Fibroblast of skin of right quadriceps (primary cell): ENCODE measurements at regions not wholly inside any gene's neighbourhood (a gene's known extent, or its start where the extent isn't known, plus 50 kb on each side); places are given as distances from the start of the nearest gene placed in this dataset.
A peak's percentile ranks its signal among the peaks of the same experiment; 100 is the strongest.
"Not testable (repeated sequence)": the region's sequence is repeated elsewhere in the genome, so short reads cannot be mapped to it uniquely, and the experiment has no call there.

ENCODE experiments used
- DNase-seq: peaks from one replicate; pipeline ENCODE4 v3.0.0-alpha.2; 2013

- DNase-seq, result peak; percentile 89
Observed at GRCh38 chr2:176999301-176999700, 213.3 kb upstream of the HNRNPA3 start.

- DNase-seq, result no peak
Observed at GRCh38 chr2:177000061-177000714, 212.4 kb upstream of the HNRNPA3 start.

GRCh38 chr2:177000715-177001072 is 211.9 kb upstream of the HNRNPA3 start:
- DNase-seq, result no peak

GRCh38 chr2:177001334-177001733 is 211.3 kb upstream of the HNRNPA3 start:
- DNase-seq, result no peak

- no peak for DNase-seq
Observed at GRCh38 chr2:177002983-177003382, 209.6 kb upstream of the HNRNPA3 start.

- not testable (repeated sequence) for DNase-seq
Observed at GRCh38 chr2:177007726-177008125, 204.9 kb upstream of the HNRNPA3 start.

- DNase-seq, result not testable (repeated sequence)
Observed at GRCh38 chr2:177008662-177009061, 203.9 kb upstream of the HNRNPA3 start.

GRCh38 chr2:177010146-177010545 is 202.4 kb upstream of the HNRNPA3 start:
- no peak for DNase-seq

GRCh38 chr2:177010861-177011260 is 201.7 kb upstream of the HNRNPA3 start:
- DNase-seq, result no peak

- no peak for DNase-seq
Observed at GRCh38 chr2:177014946-177015345, 197.6 kb upstream of the HNRNPA3 start.

- no peak for DNase-seq
Observed at GRCh38 chr2:177015356-177015923, 197.2 kb upstream of the HNRNPA3 start.

GRCh38 chr2:177020524-177021119 is 192.0 kb upstream of the HNRNPA3 start:
- no peak for DNase-seq

GRCh38 chr2:177021706-177022343 is 190.8 kb upstream of the HNRNPA3 start:
- DNase-seq, result no peak

- no peak for DNase-seq
Observed at GRCh38 chr2:177024765-177025164, 187.8 kb upstream of the HNRNPA3 start.

- DNase-seq, result no peak
Observed at GRCh38 chr2:177026253-177026652, 186.3 kb upstream of the HNRNPA3 start.

GRCh38 chr2:177026956-177027355 is 185.6 kb upstream of the HNRNPA3 start:
- DNase-seq, result no peak

GRCh38 chr2:177028296-177028695 is 184.3 kb upstream of the HNRNPA3 start:
- DNase-seq, result no peak

GRCh38 chr2:177029075-177029474 is 183.5 kb upstream of the HNRNPA3 start:
- no peak for DNase-seq

- DNase-seq, result no peak
Observed at GRCh38 chr2:177029501-177029900, 183.1 kb upstream of the HNRNPA3 start.

- no peak for DNase-seq
Observed at GRCh38 chr2:177029901-177030300, 182.7 kb upstream of the HNRNPA3 start.

- no peak for DNase-seq
Observed at GRCh38 chr2:177030451-177031105, 182.0 kb upstream of the HNRNPA3 start.

- DNase-seq, result no peak
Observed at GRCh38 chr2:177031438-177032180, 181.0 kb upstream of the HNRNPA3 start.

GRCh38 chr2:177036747-177037146 is 175.8 kb upstream of the HNRNPA3 start:
- DNase-seq, result peak; percentile 16
